ENCODE measurements at regions not wholly inside any gene's neighbourhood (a gene's known extent, or its start where the extent isn't known, plus 50 kb on each side); places are given as distances from the start of the nearest gene placed in this dataset.

- no peaks in the 10 kb centered on the region for H3K4me1 Mint-ChIP-seq
- no peaks in the 10 kb centered on the region for H3K27me3 ChIP-seq (ENCODE audit: insufficient read depth, low read length)
- no peak overlapping the region for H2BK12ac ChIP-seq (ENCODE audit: insufficient read length, low read depth, low read length)
- H2BK15ac ChIP-seq (ENCODE audit: low read depth, low read length): no peak overlapping the region
- H2BK5ac ChIP-seq (ENCODE audit: insufficient read length, low read length): no peak overlapping the region
- no peak overlapping the region for H2AK5ac ChIP-seq (ENCODE audit: insufficient read length, low read length)
- H3K14ac ChIP-seq (ENCODE audit: insufficient read depth, low read length): no peak overlapping the region
- H4K8ac ChIP-seq (replicated peaks; ENCODE audit: insufficient read length, low read depth, low read length): no peak overlapping the region
- H3K27me3 Mint-ChIP-seq (ENCODE audit: low read depth): no peaks in the 10 kb centered on the region
- DNase-seq: no peak
- no peak overlapping the region for H3K4me3 Mint-ChIP-seq
- no peak overlapping the region for H4K91ac ChIP-seq (ENCODE audit: insufficient read length, low read depth, low read length)
- H3K9ac ChIP-seq (ENCODE audit: extremely low read depth, insufficient read length, low read length): no peak overlapping the region
- H3K4me1 ChIP-seq (ENCODE audit: insufficient read depth, low read length): no peaks in the 10 kb centered on the region
- H2AFZ ChIP-seq (ENCODE audit: low read length): no peak overlapping the region
- H3K79me2 ChIP-seq (ENCODE audit: insufficient read depth, low read length): no peaks in the 10 kb centered on the region
- H3T11ph ChIP-seq (ENCODE audit: low read length): no peak overlapping the region
- H3K27ac ChIP-seq (ENCODE audit: insufficient read length, low read depth, low read length): no peak overlapping the region
- no peak for TF ChIP-seq CTCF (conservative IDR thresholded peaks at IDR 0.05)
- no peak overlapping the region for H2BK120ac ChIP-seq (ENCODE audit: low read depth, low read length, poor library complexity, severe bottlenecking)
- H4K5ac ChIP-seq (ENCODE audit: insufficient read length, low read depth, low read length): no peak overlapping the region
- no peak overlapping the region; a peak in 1 of 7 replicates for H3K27ac Mint-ChIP-seq
- H3K9me3 Mint-ChIP-seq: no peaks in the 10 kb centered on the region
- H3K23me2 ChIP-seq (ENCODE audit: insufficient read length, low read depth, low read length, poor library complexity, severe bottlenecking): no peaks in the 10 kb centered on the region
- H3K4me2 ChIP-seq (ENCODE audit: insufficient read depth, insufficient read length, low read length): no peak overlapping the region
- H4K20me1 ChIP-seq (ENCODE audit: control insufficient read depth, insufficient read depth, insufficient read length): no peaks in the 10 kb centered on the region
- no peaks in the 10 kb centered on the region for H3K79me1 ChIP-seq (ENCODE audit: insufficient read depth, low read depth, low read length, poor library complexity, severe bottlenecking)
- no peak overlapping the region for H3K18ac ChIP-seq (ENCODE audit: insufficient read length, low read depth, low read length)
- no peak overlapping the region for H3K4ac ChIP-seq (ENCODE audit: low read depth, low read length)
- no peak overlapping the region for H2BK20ac ChIP-seq (ENCODE audit: low read depth, low read length, poor library complexity, severe bottlenecking)
- H3K23ac ChIP-seq (ENCODE audit: insufficient read length, low read depth, low read length): no peak overlapping the region
- H3K36me3 Mint-ChIP-seq (ENCODE audit: insufficient read depth in 1 of 3, low read depth in 3 of 3): no peaks in the 10 kb centered on the region
- H3K56ac ChIP-seq (ENCODE audit: insufficient read length, low read depth, low read length): no peak overlapping the region
- no peaks in the 10 kb centered on the region for H3K9me3 ChIP-seq (ENCODE audit: control insufficient read depth, low read depth, low read length)
- no CpG with 5 or more reads among the region's 2 CpGs for WGBS (ENCODE audit: extremely low coverage, insufficient read length, low lambda C conversion rate)
Observed at GRCh38 chr15:37788330-37788729, 146.1 kb upstream of the TMCO5A start.
